NT2/D1 (cell line): ENCODE measurements at regions not wholly inside any gene's neighbourhood (a gene's known extent, or its start where the extent isn't known, plus 50 kb on each side); places are given as distances from the start of the nearest gene placed in this dataset.

Source experiments
- DNase-seq: peaks from one replicate; pipeline ENCODE4 v3.0.0-alpha.2; 2011; ENCODE audit warnings: low read depth, low spot score
- H3K27me3 ChIP-seq: 2 replicates; pipeline ENCODE4 v1.6.0; 2011; ENCODE audit warnings: mild to moderate bottlenecking; ENCODE audit not compliant: insufficient read length, insufficient read depth
- H3K36me3 ChIP-seq: 2 replicates; pipeline ENCODE4 v1.6.1; 2011; ENCODE audit warnings: mild to moderate bottlenecking, low read length, mixed read lengths; ENCODE audit not compliant: insufficient read depth, insufficient read length
- H3K4me1 ChIP-seq: 2 replicates; pipeline ENCODE4 v1.5.1; 2011; ENCODE audit not compliant: insufficient read depth, insufficient read length
- H3K4me3 ChIP-seq: 2 replicates; pipeline ENCODE4 v1.5.1; 2011; ENCODE audit warnings: low read depth; ENCODE audit not compliant: insufficient read length
- H3K9ac ChIP-seq: 2 replicates; pipeline ENCODE4 v1.6.0; 2011; ENCODE audit warnings: low read depth; ENCODE audit not compliant: insufficient read length
- H3K9me3 ChIP-seq: 2 replicates; pipeline ENCODE4 v1.5.1; 2011; ENCODE audit warnings: mild to moderate bottlenecking, low read length; ENCODE audit not compliant: insufficient read depth
- SUZ12 ChIP-seq: IDR thresholded peaks from 2 replicates; pipeline ENCODE4 v1.6.1; 2011; ENCODE audit not compliant: insufficient read length, insufficient read depth; ENCODE audit errors: extremely low read depth
- YY1 ChIP-seq: IDR thresholded peaks from 2 replicates; pipeline ENCODE4 v1.6.1; 2011; ENCODE audit not compliant: insufficient read length, insufficient read depth
- ZNF274 ChIP-seq: IDR thresholded peaks from 2 replicates; pipeline ENCODE4 v1.6.1; 2011; ENCODE audit warnings: mild to moderate bottlenecking, low read depth, low read length

DNA sequence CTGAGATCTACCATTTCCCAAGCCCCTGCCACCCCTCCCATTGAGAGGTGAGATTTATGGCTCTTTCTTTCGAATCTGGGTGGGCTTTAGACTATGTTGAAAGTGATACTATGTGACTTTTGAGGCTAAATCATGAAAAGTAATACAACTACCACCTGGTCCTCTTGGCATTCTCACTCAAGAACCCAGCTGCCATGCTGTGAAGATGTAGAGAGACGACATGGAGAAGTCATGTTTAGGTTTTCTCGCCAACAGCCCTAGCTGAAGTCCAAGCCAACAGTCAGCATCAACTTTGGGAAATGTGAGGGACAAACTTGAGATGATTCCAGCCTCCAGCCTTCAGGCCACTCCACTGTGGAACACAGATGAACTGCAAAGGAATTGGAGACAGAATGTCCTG lies 108.7 kb downstream of the SCP2D1 start:
- H3K9ac ChIP-seq = no peak overlapping the region
- H3K9me3 ChIP-seq = no peaks in the 10 kb centered on the region
- DNase-seq = no peak
- no peak overlapping the region for H3K4me3 ChIP-seq
- TF ChIP-seq SUZ12 = no peak
- no peak for TF ChIP-seq ZNF274
- no peak for TF ChIP-seq YY1
- H3K36me3 ChIP-seq = no peaks in the 10 kb centered on the region
- no peaks in the 10 kb centered on the region for H3K4me1 ChIP-seq
- H3K27me3 ChIP-seq = no peaks in the 10 kb centered on the region

DNA sequence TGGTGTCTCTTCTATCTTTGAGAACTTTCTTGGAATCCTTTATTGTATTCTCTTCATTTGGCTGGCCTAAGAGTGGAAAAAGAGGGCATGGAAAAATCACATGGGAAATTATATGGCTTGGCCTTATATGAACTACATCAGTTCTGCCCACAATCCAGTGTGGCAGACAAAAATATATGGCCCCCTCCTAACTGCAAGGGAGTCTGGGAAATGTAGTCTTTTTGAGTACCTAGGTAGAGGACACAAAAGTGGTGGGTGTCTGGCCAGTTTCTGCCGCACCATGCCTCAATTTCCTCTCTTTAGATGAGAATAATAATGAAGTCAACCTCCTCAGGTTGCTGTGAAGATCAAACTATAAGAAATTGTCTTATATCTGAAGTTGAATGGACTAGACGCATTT lies 109.3 kb downstream of the SCP2D1 start:
- H3K4me3 ChIP-seq = no peak overlapping the region
- no peaks in the 10 kb centered on the region for H3K27me3 ChIP-seq
- TF ChIP-seq ZNF274 (no peak), SUZ12 (no peak), YY1 (no peak)
- H3K4me1 ChIP-seq = no peaks in the 10 kb centered on the region
- H3K9me3 ChIP-seq = no peaks in the 10 kb centered on the region
- no peaks in the 10 kb centered on the region for H3K36me3 ChIP-seq
- H3K9ac ChIP-seq = no peak overlapping the region
- no peak for DNase-seq

DNA sequence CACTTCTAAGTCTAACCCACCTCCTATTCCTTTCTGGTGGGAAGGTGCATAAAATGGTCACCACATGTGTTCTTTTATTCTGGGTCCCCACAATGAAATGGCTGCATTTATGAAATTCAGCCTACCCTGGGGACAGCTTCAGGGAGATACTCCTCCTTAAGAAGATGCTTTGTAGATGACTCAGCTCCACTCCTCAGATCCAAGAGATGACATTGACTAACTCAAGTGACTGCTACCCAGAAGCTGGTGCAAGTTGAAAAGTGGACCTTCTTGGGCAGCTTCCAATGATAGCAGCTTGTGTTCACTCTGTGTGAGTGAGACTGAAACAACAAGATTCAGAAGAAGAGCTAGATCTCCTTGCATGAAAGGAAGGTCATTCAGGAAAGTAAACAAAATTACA lies 113.4 kb downstream of the SCP2D1 start:
- Histone ChIP-seq H3K9me3 (no peaks in the 10 kb centered on the region), H3K4me3 (no peak overlapping the region), H3K36me3 (no peaks in the 10 kb centered on the region), H3K27me3 (no peaks in the 10 kb centered on the region), H3K4me1 (no peaks in the 10 kb centered on the region), H3K9ac (no peak overlapping the region)
- no peak for DNase-seq
- no peak for TF ChIP-seq SUZ12
- TF ChIP-seq YY1 = no peak
- TF ChIP-seq ZNF274 = no peak

DNA sequence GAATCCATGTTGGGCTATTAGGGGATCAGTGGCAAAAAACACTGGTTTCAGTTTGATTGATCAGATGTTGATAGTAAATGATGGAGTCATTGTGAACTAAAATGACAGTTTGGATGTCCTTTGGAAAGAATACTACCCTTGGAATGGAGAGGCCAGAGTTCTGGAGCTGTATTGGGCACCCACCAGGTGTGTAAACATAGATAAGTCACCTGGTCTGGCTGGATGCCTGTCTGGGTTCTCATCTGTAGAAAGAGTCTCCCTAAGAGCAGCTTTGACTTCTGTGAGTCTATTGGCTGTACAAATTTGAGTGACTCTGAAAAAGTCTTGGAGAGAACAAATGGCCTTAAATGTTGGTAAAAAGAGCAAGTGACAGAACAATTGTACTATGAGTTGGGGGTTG lies 115.0 kb downstream of the SCP2D1 start:
- DNase-seq = no peak

DNA sequence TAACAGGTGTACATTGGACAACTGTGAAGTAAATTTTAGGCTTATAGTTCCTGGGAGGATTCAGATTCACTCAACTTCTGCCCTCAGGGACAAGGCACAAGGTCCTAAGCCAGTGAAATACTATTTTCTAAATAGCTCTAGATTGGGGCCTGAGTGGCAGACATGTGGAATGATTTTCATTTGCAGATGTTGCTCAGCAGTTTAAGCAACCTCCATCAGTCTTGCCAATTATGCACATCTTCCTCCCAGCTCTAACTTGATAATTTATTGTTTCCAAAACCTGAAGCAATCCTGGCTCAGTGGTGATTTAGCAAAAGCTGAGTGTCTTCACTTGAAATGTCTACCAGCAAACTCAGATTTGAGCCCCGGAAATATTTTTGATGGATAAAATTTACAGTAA lies 116.2 kb downstream of the SCP2D1 start:
- Histone ChIP-seq H3K4me3 (no peak overlapping the region), H3K27me3 (no peaks in the 10 kb centered on the region), H3K9ac (no peak overlapping the region), H3K9me3 (no peaks in the 10 kb centered on the region), H3K36me3 (no peaks in the 10 kb centered on the region), H3K4me1 (no peaks in the 10 kb centered on the region)
- DNase-seq = no peak
- TF ChIP-seq ZNF274 (no peak), YY1 (no peak), SUZ12 (no peak)

More for the DNA sequence above, 115.0 kb downstream of the SCP2D1 start:
- Histone ChIP-seq H3K4me1 (no peaks in the 10 kb centered on the region), H3K9ac (no peak overlapping the region), H3K4me3 (no peak overlapping the region), H3K27me3 (no peaks in the 10 kb centered on the region), H3K36me3 (no peaks in the 10 kb centered on the region), H3K9me3 (no peaks in the 10 kb centered on the region)
- TF ChIP-seq YY1 = no peak
- no peak for TF ChIP-seq ZNF274
- no peak for TF ChIP-seq SUZ12

DNA sequence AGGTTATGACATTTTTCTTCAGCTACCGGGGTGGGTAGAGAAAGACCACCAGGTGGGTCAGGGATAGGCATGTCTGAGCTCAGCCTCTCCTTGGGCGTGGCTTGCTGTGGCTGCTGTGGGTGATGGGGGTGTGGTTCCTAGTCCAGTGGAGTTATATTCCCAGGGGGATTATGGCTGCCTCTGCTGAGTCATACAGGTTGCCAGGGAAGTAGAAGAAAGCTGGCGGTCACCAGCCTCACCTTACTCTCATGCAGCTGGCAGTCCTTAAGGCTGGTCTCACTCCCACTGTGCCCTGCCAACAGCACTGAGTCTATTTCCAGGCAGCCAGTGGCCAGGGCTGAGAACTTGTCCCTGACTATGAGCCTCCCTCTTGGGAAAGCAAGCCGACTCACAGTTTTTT lies 130.0 kb downstream of the SCP2D1 start:
- no peak for DNase-seq

DNA sequence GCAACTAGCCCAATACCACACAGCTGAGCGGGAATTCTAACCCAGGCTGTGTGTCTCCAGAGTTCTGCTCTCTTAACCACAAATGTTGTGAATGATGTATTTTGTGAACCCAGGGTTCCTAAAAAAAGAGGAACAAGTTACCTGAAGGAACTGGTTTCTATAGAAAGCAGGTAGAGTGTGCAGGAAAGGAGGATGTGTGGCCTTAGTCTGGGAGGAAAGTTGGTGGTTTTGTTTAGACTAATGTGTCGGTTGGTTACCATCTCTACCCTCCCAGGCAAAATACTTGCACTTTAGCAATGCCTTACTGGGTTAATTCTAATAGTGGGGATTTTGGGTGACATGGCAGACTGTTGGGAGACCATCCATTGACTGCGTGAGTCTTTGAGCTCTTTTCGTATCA lies 143.3 kb downstream of the SCP2D1 start:
- Histone ChIP-seq H3K4me3 (no peak overlapping the region), H3K9ac (no peak overlapping the region), H3K27me3 (no peaks in the 10 kb centered on the region), H3K4me1 (peaks cover 3% of the 10 kb centered on the region), H3K36me3 (no peaks in the 10 kb centered on the region), H3K9me3 (no peaks in the 10 kb centered on the region; the same call in 1 of the 2 replicates)
- TF ChIP-seq ZNF274 (no peak), YY1 (no peak), SUZ12 (no peak)
- DNase-seq = no peak

More for the DNA sequence above, 130.0 kb downstream of the SCP2D1 start:
- no peak overlapping the region for H3K9ac ChIP-seq
- H3K27me3 ChIP-seq = no peaks in the 10 kb centered on the region
- no peaks in the 10 kb centered on the region for H3K4me1 ChIP-seq
- no peak overlapping the region for H3K4me3 ChIP-seq
- TF ChIP-seq YY1 (no peak), SUZ12 (no peak), ZNF274 (no peak)
- H3K36me3 ChIP-seq = no peaks in the 10 kb centered on the region
- H3K9me3 ChIP-seq = no peaks in the 10 kb centered on the region
